ENCODE measurements at regions not wholly inside any gene's neighbourhood (a gene's known extent, or its start where the extent isn't known, plus 50 kb on each side); places are given as distances from the start of the nearest gene placed in this dataset.

- TF ChIP-seq, protein P1, sequence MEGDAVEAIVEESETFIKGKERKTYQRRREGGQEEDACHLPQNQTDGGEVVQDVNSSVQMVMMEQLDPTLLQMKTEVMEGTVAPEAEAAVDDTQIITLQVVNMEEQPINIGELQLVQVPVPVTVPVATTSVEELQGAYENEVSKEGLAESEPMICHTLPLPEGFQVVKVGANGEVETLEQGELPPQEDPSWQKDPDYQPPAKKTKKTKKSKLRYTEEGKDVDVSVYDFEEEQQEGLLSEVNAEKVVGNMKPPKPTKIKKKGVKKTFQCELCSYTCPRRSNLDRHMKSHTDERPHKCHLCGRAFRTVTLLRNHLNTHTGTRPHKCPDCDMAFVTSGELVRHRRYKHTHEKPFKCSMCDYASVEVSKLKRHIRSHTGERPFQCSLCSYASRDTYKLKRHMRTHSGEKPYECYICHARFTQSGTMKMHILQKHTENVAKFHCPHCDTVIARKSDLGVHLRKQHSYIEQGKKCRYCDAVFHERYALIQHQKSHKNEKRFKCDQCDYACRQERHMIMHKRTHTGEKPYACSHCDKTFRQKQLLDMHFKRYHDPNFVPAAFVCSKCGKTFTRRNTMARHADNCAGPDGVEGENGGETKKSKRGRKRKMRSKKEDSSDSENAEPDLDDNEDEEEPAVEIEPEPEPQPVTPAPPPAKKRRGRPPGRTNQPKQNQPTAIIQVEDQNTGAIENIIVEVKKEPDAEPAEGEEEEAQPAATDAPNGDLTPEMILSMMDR (IDR thresholded peaks at IDR 0.05): no peak
- no peak for TF ChIP-seq TCF7L2 (IDR thresholded peaks at IDR 0.05; ENCODE audit: low read depth, low read length)
- TF ChIP-seq POLR2AphosphoS5 (IDR thresholded peaks at IDR 0.05; ENCODE audit: low read depth, low read length): no peak
- no peak for TF ChIP-seq REST (IDR thresholded peaks at IDR 0.05; ENCODE audit: insufficient read depth in 1 of 2, low read depth in 2 of 2, low read length in 1 of 2)
- no peak for TF ChIP-seq SIN3A (IDR thresholded peaks at IDR 0.05; ENCODE audit: borderline replicate concordance, insufficient read depth, low read depth, low read length)
Measured at GRCh38 chr1:213686983-213687382, 300.8 kb upstream of the PROX1 start.

Measured in Panc1 (cell line).